ENCODE measurements at regions not wholly inside any gene's neighbourhood (a gene's known extent, or its start where the extent isn't known, plus 50 kb on each side); places are given as distances from the start of the nearest gene placed in this dataset.

GRCh38 chr4:10336471-10336870 lies 120.8 kb downstream of the ZNF518B start:
- no peak for TF ChIP-seq CTCF (IDR thresholded peaks at IDR 0.05; ENCODE audit: insufficient read depth in 1 of 2, low read depth in 1 of 2, low read length in 1 of 2, severe bottlenecking in 1 of 2, unreplicated experiment in 1 of 2)
- H3K27me3 ChIP-seq (replicated peaks; ENCODE audit: control insufficient read depth, insufficient read depth, low read length): no peaks in the 10 kb centered on the region
- H3K4me3 ChIP-seq (ENCODE audit: low read depth, low read length): no peak overlapping the region
- ChIA-PET CTCF (no interaction called here), POLR2A (interaction anchor here (0.7 kb wide), 1 partner anchor 220 kb away, joined by 3 read pairs; the partner anchor contains the start of gene WDR1)
- no peaks in the 10 kb centered on the region for H3K36me3 ChIP-seq (ENCODE audit: control insufficient read depth, insufficient read depth, low read length)
- DNase-seq: peak in 1 of 2 experiments; percentile 44
- no peaks in the 10 kb centered on the region for H3K9me3 Mint-ChIP-seq (ENCODE audit: unreplicated experiment)
- no peak overlapping the region for H3K27ac Mint-ChIP-seq (ENCODE audit: unreplicated experiment)
- H3K36me3 Mint-ChIP-seq (ENCODE audit: insufficient read depth, unreplicated experiment): no peaks in the 10 kb centered on the region
- peaks cover 5% of the 10 kb centered on the region for H3K4me1 ChIP-seq
- no peaks in the 10 kb centered on the region for H3K27me3 Mint-ChIP-seq (ENCODE audit: insufficient read depth, unreplicated experiment)
- no peak overlapping the region for H3K4me3 Mint-ChIP-seq (ENCODE audit: unreplicated experiment)
- no TSS peak for BruUV-seq (replicated peaks)
- intact Hi-C loops (cut with micrococcal nuclease; ENCODE audit: unreplicated experiment): no loop called here
- no peaks in the 10 kb centered on the region for H3K4me1 Mint-ChIP-seq (ENCODE audit: low read depth, unreplicated experiment)
- H3K9me3 ChIP-seq: no peaks in the 10 kb centered on the region

- Mint-ChIP-seq H3K4me3 (ENCODE audit: unreplicated experiment) (no peak overlapping the region), H3K27me3 (ENCODE audit: insufficient read depth, unreplicated experiment) (no peaks in the 10 kb centered on the region), H3K4me1 (ENCODE audit: low read depth, unreplicated experiment) (no peaks in the 10 kb centered on the region), H3K36me3 (ENCODE audit: insufficient read depth, unreplicated experiment) (no peaks in the 10 kb centered on the region), H3K9me3 (ENCODE audit: unreplicated experiment) (no peaks in the 10 kb centered on the region), H3K27ac (ENCODE audit: unreplicated experiment) (no peak overlapping the region)
- Histone ChIP-seq H3K4me1 (peaks cover 5% of the 10 kb centered on the region), H3K4me3 (ENCODE audit: low read depth, low read length) (no peak overlapping the region), H3K9me3 (no peaks in the 10 kb centered on the region), H3K36me3 (ENCODE audit: control insufficient read depth, insufficient read depth, low read length) (no peaks in the 10 kb centered on the region), H3K27me3 (replicated peaks; ENCODE audit: control insufficient read depth, insufficient read depth, low read length) (no peaks in the 10 kb centered on the region)
- no TSS peak for BruUV-seq (replicated peaks)
- TF ChIP-seq CTCF (IDR thresholded peaks at IDR 0.05; ENCODE audit: insufficient read depth in 1 of 2, low read depth in 1 of 2, low read length in 1 of 2, severe bottlenecking in 1 of 2, unreplicated experiment in 1 of 2): no peak
- intact Hi-C loops (cut with micrococcal nuclease; ENCODE audit: unreplicated experiment): no loop called here
- ChIA-PET POLR2A (no interaction called here), CTCF (no interaction called here)
- DNase-seq: no peak
Observed at GRCh38 chr4:10335050-10335449, 122.2 kb downstream of the ZNF518B start.

- Mint-ChIP-seq H3K4me1 (ENCODE audit: low read depth, unreplicated experiment) (no peaks in the 10 kb centered on the region), H3K9me3 (ENCODE audit: unreplicated experiment) (no peaks in the 10 kb centered on the region), H3K27me3 (ENCODE audit: insufficient read depth, unreplicated experiment) (no peaks in the 10 kb centered on the region), H3K4me3 (ENCODE audit: unreplicated experiment) (no peak overlapping the region), H3K36me3 (ENCODE audit: insufficient read depth, unreplicated experiment) (no peaks in the 10 kb centered on the region), H3K27ac (ENCODE audit: unreplicated experiment) (no peak overlapping the region)
- no peaks in the 10 kb centered on the region for H3K27me3 ChIP-seq (replicated peaks; ENCODE audit: control insufficient read depth, insufficient read depth, low read length)
- BruUV-seq (replicated peaks): no TSS peak
- H3K4me3 ChIP-seq (ENCODE audit: low read depth, low read length): no peak overlapping the region
- intact Hi-C loops (cut with micrococcal nuclease; ENCODE audit: unreplicated experiment): no loop called here
- no peaks in the 10 kb centered on the region for H3K36me3 ChIP-seq (ENCODE audit: control insufficient read depth, insufficient read depth, low read length)
- no peak for TF ChIP-seq CTCF (IDR thresholded peaks at IDR 0.05; ENCODE audit: insufficient read depth in 1 of 2, low read depth in 1 of 2, low read length in 1 of 2, severe bottlenecking in 1 of 2, unreplicated experiment in 1 of 2)
- CTCF ChIA-PET: no interaction called here
- DNase-seq: no peak
- no peaks in the 10 kb centered on the region for H3K9me3 ChIP-seq
- peaks cover 5% of the 10 kb centered on the region for H3K4me1 ChIP-seq
- POLR2A ChIA-PET: no interaction called here
Observed at GRCh38 chr4:10334506-10335028, 122.7 kb downstream of the ZNF518B start.

Data from Caco-2 (cell line).